Thyroid gland (tissue), 4 donors: ENCODE measurements at regions not wholly inside any gene's neighbourhood (a gene's known extent, or its start where the extent isn't known, plus 50 kb on each side); places are given as distances from the start of the nearest gene placed in this dataset.

Experiments used
- DNase-seq, 2 donors: peaks; one replicate each; pipeline ENCODE4 v3.0.0-alpha.2; 2019
- H3K27ac ChIP-seq, 3 donors: fragments of 200-600 bp; sonication (generic); 1 replicate in 2 of 3; 2 replicates in 1 of 3; pipeline ENCODE4 v1.5.1; 2016 to 2019; ENCODE audit warnings: mild to moderate bottlenecking in 1 of 3, moderate library complexity in 1 of 3
- H3K27me3 ChIP-seq: fragments of 200-600 bp; sonication (generic); one replicate; pipeline ENCODE4 v1.5.1; 2019
- H3K36me3 ChIP-seq, 2 donors: fragments of 200-600 bp; sonication (generic); one replicate each; pipeline ENCODE4 v1.5.1; 2016 to 2019
- H3K4me1 ChIP-seq, 2 donors: fragments of 200-600 bp; sonication (generic); one replicate each; pipeline ENCODE4 v1.5.1; 2017 to 2019
- H3K4me3 ChIP-seq, 3 donors: fragments of 200-600 bp; sonication (generic); replicated peaks in 1 of 3; 1 replicate in 2 of 3; 2 replicates in 1 of 3; pipeline ENCODE4 v1.5.1; 2016; ENCODE audit warnings: mild to moderate bottlenecking in 1 of 3
- H3K9me3 ChIP-seq: fragments of 200-600 bp; sonication (generic); one replicate; pipeline ENCODE4 v1.5.1; 2017
- POLR2A ChIP-seq, 2 donors: fragments of 450-650 bp; IDR thresholded peaks; one replicate each; pipeline ENCODE4 v1.6.1; 2017; ENCODE audit warnings: antibody characterized with exemption in 2 of 2, mild to moderate bottlenecking in 2 of 2, moderate library complexity in 1 of 2
- WGBS, 2 donors: methylation state at CpG; one replicate each; pipeline ENCODE4 v1.1.5; 2017; 5-methylcytosine and 5-hydroxymethylcytosine counted together
- intact Hi-C: fragments of 100-400 bp; cut with DNase I; formaldehyde crosslinking; loops from one replicate; pipeline ENCODE4 v1.15.1; 2023
- TF ChIP-seq, protein P1 (sequence below), 6 experiments: fragments of 200-600 bp in 3 of 6; fragments of 450-650 bp in 3 of 6; sonication (generic) in 3 of 6; IDR thresholded peaks; one replicate each; pipeline ENCODE4 v1.5.1; 2016 to 2019; ENCODE audit warnings: antibody characterized with exemption in 6 of 6, mild to moderate bottlenecking in 2 of 6, inconsistent platforms in 1 of 6, moderate library complexity in 1 of 6

- TF ChIP-seq, protein P1, sequence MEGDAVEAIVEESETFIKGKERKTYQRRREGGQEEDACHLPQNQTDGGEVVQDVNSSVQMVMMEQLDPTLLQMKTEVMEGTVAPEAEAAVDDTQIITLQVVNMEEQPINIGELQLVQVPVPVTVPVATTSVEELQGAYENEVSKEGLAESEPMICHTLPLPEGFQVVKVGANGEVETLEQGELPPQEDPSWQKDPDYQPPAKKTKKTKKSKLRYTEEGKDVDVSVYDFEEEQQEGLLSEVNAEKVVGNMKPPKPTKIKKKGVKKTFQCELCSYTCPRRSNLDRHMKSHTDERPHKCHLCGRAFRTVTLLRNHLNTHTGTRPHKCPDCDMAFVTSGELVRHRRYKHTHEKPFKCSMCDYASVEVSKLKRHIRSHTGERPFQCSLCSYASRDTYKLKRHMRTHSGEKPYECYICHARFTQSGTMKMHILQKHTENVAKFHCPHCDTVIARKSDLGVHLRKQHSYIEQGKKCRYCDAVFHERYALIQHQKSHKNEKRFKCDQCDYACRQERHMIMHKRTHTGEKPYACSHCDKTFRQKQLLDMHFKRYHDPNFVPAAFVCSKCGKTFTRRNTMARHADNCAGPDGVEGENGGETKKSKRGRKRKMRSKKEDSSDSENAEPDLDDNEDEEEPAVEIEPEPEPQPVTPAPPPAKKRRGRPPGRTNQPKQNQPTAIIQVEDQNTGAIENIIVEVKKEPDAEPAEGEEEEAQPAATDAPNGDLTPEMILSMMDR (IDR thresholded peaks at IDR 0.05): no peak
- TF ChIP-seq POLR2A (IDR thresholded peaks at IDR 0.05): no peak
- no peak for DNase-seq
- intact Hi-C loops: no loop called here
- Histone ChIP-seq H3K27me3 (no peaks in the 10 kb centered on the region), H3K4me1 (no peaks in the 10 kb centered on the region), H3K4me3 (no peak overlapping the region), H3K36me3 (no peaks in the 10 kb centered on the region), H3K27ac (no peak overlapping the region), H3K9me3 (no peaks in the 10 kb centered on the region)
- WGBS, 2 donors: 83 to 84% methylated on average over 3 of the region's 3 CpGs
These were observed 248.0 kb downstream of the DSEL start for GRCh38 chr18:67268530-67268929.

- no peaks in the 10 kb centered on the region for H3K27me3 ChIP-seq
- intact Hi-C loops: no loop called here
- no peaks in the 10 kb centered on the region for H3K36me3 ChIP-seq
- H3K9me3 ChIP-seq: no peaks in the 10 kb centered on the region
- no peak for DNase-seq
- H3K4me3 ChIP-seq: no peak overlapping the region
- no peaks in the 10 kb centered on the region for H3K4me1 ChIP-seq
- 57 to 67% methylated on average over 5 of the region's 5 CpGs for WGBS, 2 donors
- TF ChIP-seq POLR2A (IDR thresholded peaks at IDR 0.05): no peak
- TF ChIP-seq, protein P1 (IDR thresholded peaks at IDR 0.05): no peak
- H3K27ac ChIP-seq: no peak overlapping the region
These were observed 250.0 kb downstream of the DSEL start for GRCh38 chr18:67266246-67267237.

- H3K4me3 ChIP-seq: no peak overlapping the region
- intact Hi-C loops: no loop called here
These were observed 250.9 kb downstream of the DSEL start for GRCh38 chr18:67265464-67266245.

GRCh38 chr18:67261931-67262552 is 254.5 kb downstream of the DSEL start:
- Histone ChIP-seq H3K27ac (no peak overlapping the region), H3K4me3 (no peak overlapping the region), H3K27me3 (no peaks in the 10 kb centered on the region), H3K36me3 (no peaks in the 10 kb centered on the region), H3K4me1 (no peaks in the 10 kb centered on the region), H3K9me3 (no peaks in the 10 kb centered on the region)
- WGBS, 2 donors: 90% methylated on average over 3 of the region's 3 CpGs
- intact Hi-C loops: no loop called here
- no peak for TF ChIP-seq POLR2A (IDR thresholded peaks at IDR 0.05)
- TF ChIP-seq, protein P1 (IDR thresholded peaks at IDR 0.05): no peak
- DNase-seq: no peak

More at GRCh38 chr18:67265464-67266245, 250.9 kb downstream of the DSEL start:
- no peaks in the 10 kb centered on the region for H3K27me3 ChIP-seq
- no peaks in the 10 kb centered on the region for H3K36me3 ChIP-seq
- H3K4me1 ChIP-seq: no peaks in the 10 kb centered on the region
- no peak overlapping the region for H3K27ac ChIP-seq
- no peak for DNase-seq
- TF ChIP-seq POLR2A (IDR thresholded peaks at IDR 0.05): no peak
- TF ChIP-seq, protein P1 (IDR thresholded peaks at IDR 0.05): no peak
- H3K9me3 ChIP-seq: no peaks in the 10 kb centered on the region
- 60 to 72% methylated on average over 5 of the region's 5 CpGs for WGBS, 2 donors
